SK-N-DZ (cell line): ENCODE measurements at regions not wholly inside any gene's neighbourhood (a gene's known extent, or its start where the extent isn't known, plus 50 kb on each side); places are given as distances from the start of the nearest gene placed in this dataset.

Experiments used
- DNase-seq: peaks from one replicate; pipeline ENCODE4 v3.0.0-alpha.2; 2015; ENCODE audit warnings: low spot score

- DNase-seq, result no peak
Observed at GRCh38 chr2:17079262-17079661, 413.6 kb upstream of the CYRIA start.

GRCh38 chr2:17076533-17076932 is 410.9 kb upstream of the CYRIA start:
- DNase-seq, result peak; percentile 41

- DNase-seq, result no peak
Observed at GRCh38 chr2:17070711-17071110, 405.1 kb upstream of the CYRIA start.

GRCh38 chr2:17069564-17069963 is 403.9 kb upstream of the CYRIA start:
- no peak for DNase-seq

- no peak for DNase-seq
Observed at GRCh38 chr2:17068021-17068420, 402.4 kb upstream of the CYRIA start.

- no peak for DNase-seq
Observed at GRCh38 chr2:17065536-17065935, 399.9 kb upstream of the CYRIA start.

- DNase-seq, result no peak
Observed at GRCh38 chr2:17061028-17061427, 395.4 kb upstream of the CYRIA start.

GRCh38 chr2:17059458-17059857 is 393.8 kb upstream of the CYRIA start:
- DNase-seq, result no peak

GRCh38 chr2:17058772-17059402 is 393.3 kb upstream of the CYRIA start:
- DNase-seq, result no peak

GRCh38 chr2:17057109-17058017 is 391.7 kb upstream of the CYRIA start:
- no peak for DNase-seq

GRCh38 chr2:17056236-17056635 is 390.6 kb upstream of the CYRIA start:
- DNase-seq, result no peak

- no peak for DNase-seq
Observed at GRCh38 chr2:17052001-17052400, 386.4 kb upstream of the CYRIA start.

GRCh38 chr2:17051538-17051937 is 385.9 kb upstream of the CYRIA start:
- DNase-seq, result no peak

- DNase-seq, result no peak
Observed at GRCh38 chr2:17043173-17043572, 377.5 kb upstream of the CYRIA start.

GRCh38 chr2:17036361-17036760 is 370.7 kb upstream of the CYRIA start:
- no peak for DNase-seq

GRCh38 chr2:17035010-17035409 is 369.4 kb upstream of the CYRIA start:
- DNase-seq, result no peak

- DNase-seq, result peak; percentile 99
Observed at GRCh38 chr2:17030047-17030446, 364.4 kb upstream of the CYRIA start.

GRCh38 chr2:17012297-17012696 is 346.7 kb upstream of the CYRIA start:
- DNase-seq, result no peak

GRCh38 chr2:17010104-17010503 is 344.5 kb upstream of the CYRIA start:
- peak; percentile 42 for DNase-seq

GRCh38 chr2:17000184-17000482 is 334.5 kb upstream of the CYRIA start:
- DNase-seq, result peak; percentile 78

- no peak for DNase-seq
Observed at GRCh38 chr2:16999347-17000183, 333.9 kb upstream of the CYRIA start.

- no peak for DNase-seq
Observed at GRCh38 chr2:16978301-16978700, 312.7 kb upstream of the CYRIA start.
